HEK293T (cell line): ENCODE measurements at regions not wholly inside any gene's neighbourhood (a gene's known extent, or its start where the extent isn't known, plus 50 kb on each side); places are given as distances from the start of the nearest gene placed in this dataset.

ENCODE experiments used
- ARNT ChIP-seq: fragments of 450-650 bp; IDR thresholded peaks from 2 replicates; pipeline ENCODE4 v1.6.1; 2017; ENCODE audit warnings: mild to moderate bottlenecking
- BHLHE40 ChIP-seq: fragments of 450-650 bp; IDR thresholded peaks from 2 replicates; pipeline ENCODE4 v1.6.1; 2016; ENCODE audit warnings: mild to moderate bottlenecking, moderate library complexity, borderline replicate concordance
- ELF4 ChIP-seq: fragments of 450-650 bp; IDR thresholded peaks from 2 replicates; pipeline ENCODE4 v1.6.1; 2017; ENCODE audit warnings: antibody characterized with exemption
- FOXA1 ChIP-seq: fragments of 450-650 bp; IDR thresholded peaks from 2 replicates; pipeline ENCODE4 v1.6.1; 2016; ENCODE audit warnings: mild to moderate bottlenecking
- FOXM1 ChIP-seq: fragments of 450-650 bp; IDR thresholded peaks from 2 replicates; pipeline ENCODE4 v1.6.1; 2017; ENCODE audit warnings: mild to moderate bottlenecking, borderline replicate concordance
- L3MBTL2 ChIP-seq: fragments of 450-650 bp; conservative IDR thresholded peaks from 2 replicates; pipeline ENCODE4 v1.6.1; 2016; ENCODE audit warnings: mild to moderate bottlenecking
- LEF1 ChIP-seq: fragments of 450-650 bp; IDR thresholded peaks from 2 replicates; pipeline ENCODE4 v1.6.1; 2017; ENCODE audit warnings: mild to moderate bottlenecking, borderline replicate concordance

DNA sequence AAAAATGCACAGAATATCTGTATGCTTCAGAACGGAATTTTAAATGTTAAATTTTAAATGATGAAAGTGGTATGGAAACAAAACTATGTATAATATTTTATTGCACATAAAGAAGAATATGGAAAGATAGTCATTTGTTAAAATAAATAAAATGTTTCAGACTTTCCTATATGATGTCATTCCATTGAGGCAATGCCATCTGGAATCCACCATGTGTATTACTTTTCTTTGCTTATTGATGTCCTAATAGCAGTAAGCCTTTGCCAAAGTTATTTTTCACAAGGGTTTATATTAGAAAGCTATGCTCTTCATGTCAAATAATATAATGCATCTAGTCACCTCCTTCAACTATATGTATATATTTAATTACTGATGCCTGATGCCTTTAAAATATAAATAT, 601.6 kb upstream of the PKDCC start:
- TF ChIP-seq ARNT: no peak
- TF ChIP-seq BHLHE40: no peak
- no peak for TF ChIP-seq FOXA1
- TF ChIP-seq L3MBTL2: no peak
- TF ChIP-seq LEF1: no peak
- no peak for TF ChIP-seq FOXM1
- TF ChIP-seq ELF4: no peak
